OCI-LY7 (cell line): ENCODE measurements at regions not wholly inside any gene's neighbourhood (a gene's known extent, or its start where the extent isn't known, plus 50 kb on each side); places are given as distances from the start of the nearest gene placed in this dataset.

Experiments used
- BruUV-seq: library from RNA; stranded (reverse); fragments of 400-500 nt; replicated peaks from 2 replicates; lab custom pipeline; 2021; lab: Mats Ljungman, UMichigan
- CTCF ChIA-PET: fragments of 300-600 bp; sonication (Branson Sonifier 250); formaldehyde crosslinking; loops from one replicate; lab custom pipeline; 2022; ENCODE audit warnings: antibody characterized with exemption; ENCODE audit not compliant: unreplicated experiment; lab: Charles Lee
- POLR2A ChIA-PET: fragments of 300-600 bp; sonication (Branson Sonifier 250); formaldehyde crosslinking; loops from one replicate; lab custom pipeline; 2022; ENCODE audit warnings: antibody characterized with exemption; lab: Charles Lee
- DNase-seq: peaks from one replicate; pipeline ENCODE4 v3.0.0-alpha.2; 2015; ENCODE audit warnings: low spot score
- H2AFZ ChIP-seq: fragments of 200-600 bp; sonication (generic), shearing (Covaris generic); 2 replicates; pipeline ENCODE4 v1.6.1; 2014; ENCODE audit warnings: mild to moderate bottlenecking, antibody characterized with exemption, low read length, moderate library complexity
- H3K27ac ChIP-seq: fragments of 200-600 bp; sonication (generic); 2 replicates; pipeline ENCODE4 v1.5.1; 2014; ENCODE audit warnings: mixed run types, low read depth, mild to moderate bottlenecking, moderate library complexity, low read length, inconsistent platforms; ENCODE audit not compliant: poor library complexity, severe bottlenecking
- H3K36me3 ChIP-seq: fragments of 200-600 bp; sonication (generic); 2 replicates; pipeline ENCODE4 v1.6.1; 2014; ENCODE audit warnings: mild to moderate bottlenecking, antibody characterized with exemption, low read length, moderate library complexity, mixed read lengths; ENCODE audit not compliant: insufficient read depth
- H3K4me1 ChIP-seq: fragments of 200-600 bp; sonication (generic); 2 replicates; pipeline ENCODE4 v1.5.1; 2014; ENCODE audit warnings: mild to moderate bottlenecking, low read length; ENCODE audit not compliant: insufficient read depth, poor library complexity, severe bottlenecking
- H3K4me2 ChIP-seq: fragments of 200-600 bp; sonication (generic); 2 replicates; pipeline ENCODE4 v1.6.1; 2014; ENCODE audit warnings: mild to moderate bottlenecking, low read length
- H3K4me3 ChIP-seq: fragments of 200-600 bp; sonication (generic); 2 replicates; pipeline ENCODE4 v1.5.1; 2014; ENCODE audit warnings: mild to moderate bottlenecking, low read depth, low read length; ENCODE audit not compliant: poor library complexity, severe bottlenecking
- H3K79me2 ChIP-seq: fragments of 200-600 bp; sonication (generic); 2 replicates; pipeline ENCODE4 v1.6.1; 2016; ENCODE audit warnings: low read depth, mild to moderate bottlenecking, low read length, moderate library complexity, mixed read lengths; ENCODE audit not compliant: insufficient read depth
- H3K9me2 ChIP-seq: fragments of 200-600 bp; sonication (generic); 2 replicates; pipeline ENCODE4 v1.6.1; 2016; ENCODE audit warnings: mild to moderate bottlenecking, low read length, mixed read lengths; ENCODE audit not compliant: insufficient read depth
- H3K9me3 ChIP-seq: fragments of 200-600 bp; sonication (generic); 2 replicates; pipeline ENCODE4 v1.6.1; 2014; ENCODE audit warnings: mild to moderate bottlenecking, mixed run types, low read length, mixed read lengths
- H4K20me1 ChIP-seq: fragments of 200-600 bp; sonication (generic); 2 replicates; pipeline ENCODE4 v1.6.1; 2014; ENCODE audit warnings: mild to moderate bottlenecking, antibody characterized with exemption, low read length, moderate library complexity, mixed read lengths; ENCODE audit not compliant: insufficient read depth
- EZH2phosphoT487 ChIP-seq: fragments of 200-600 bp; sonication (generic); IDR thresholded peaks from 2 replicates; pipeline ENCODE4 v1.6.1; 2018; ENCODE audit warnings: low read depth, borderline replicate concordance, mild to moderate bottlenecking, mixed run types, antibody characterized with exemption, low read length, moderate library complexity, mixed read lengths
- intact Hi-C: fragments of 100-400 bp; cut with micrococcal nuclease; formaldehyde crosslinking; loops from one replicate; pipeline ENCODE4 v1.10.0; 2022; ENCODE audit not compliant: unreplicated experiment
- TF ChIP-seq, protein P1 (sequence below): fragments of 200-600 bp; sonication (generic); conservative IDR thresholded peaks from 2 replicates; pipeline ENCODE4 v1.5.1; 2014; ENCODE audit warnings: mild to moderate bottlenecking, antibody characterized with exemption, low read length, moderate library complexity, mixed read lengths

DNA sequence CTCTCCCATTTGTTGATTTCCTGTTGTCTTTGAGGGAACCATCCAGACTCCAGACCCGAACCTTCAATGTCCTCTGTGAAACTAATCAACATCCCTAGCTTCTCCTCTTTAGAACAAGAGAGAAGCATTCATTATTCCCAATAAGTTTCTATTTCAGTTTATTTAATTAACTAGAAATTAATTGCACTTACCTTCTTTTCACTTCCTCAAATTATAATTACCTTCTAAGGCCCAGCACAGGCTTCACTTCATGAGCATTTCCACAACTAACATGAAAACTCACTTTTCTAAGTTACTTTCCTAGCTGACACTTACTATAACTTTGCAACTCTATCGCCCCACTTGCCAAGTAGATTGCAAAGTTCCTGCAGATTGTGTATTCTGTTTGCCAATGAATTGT, 71.6 kb upstream of the HTR2A start:
- no TSS peak for BruUV-seq
- intact Hi-C loops, result no loop called here
- DNase-seq, result no peak
- H3K9me2 ChIP-seq, result no peaks in the 10 kb centered on the region
- TF ChIP-seq, protein P1, sequence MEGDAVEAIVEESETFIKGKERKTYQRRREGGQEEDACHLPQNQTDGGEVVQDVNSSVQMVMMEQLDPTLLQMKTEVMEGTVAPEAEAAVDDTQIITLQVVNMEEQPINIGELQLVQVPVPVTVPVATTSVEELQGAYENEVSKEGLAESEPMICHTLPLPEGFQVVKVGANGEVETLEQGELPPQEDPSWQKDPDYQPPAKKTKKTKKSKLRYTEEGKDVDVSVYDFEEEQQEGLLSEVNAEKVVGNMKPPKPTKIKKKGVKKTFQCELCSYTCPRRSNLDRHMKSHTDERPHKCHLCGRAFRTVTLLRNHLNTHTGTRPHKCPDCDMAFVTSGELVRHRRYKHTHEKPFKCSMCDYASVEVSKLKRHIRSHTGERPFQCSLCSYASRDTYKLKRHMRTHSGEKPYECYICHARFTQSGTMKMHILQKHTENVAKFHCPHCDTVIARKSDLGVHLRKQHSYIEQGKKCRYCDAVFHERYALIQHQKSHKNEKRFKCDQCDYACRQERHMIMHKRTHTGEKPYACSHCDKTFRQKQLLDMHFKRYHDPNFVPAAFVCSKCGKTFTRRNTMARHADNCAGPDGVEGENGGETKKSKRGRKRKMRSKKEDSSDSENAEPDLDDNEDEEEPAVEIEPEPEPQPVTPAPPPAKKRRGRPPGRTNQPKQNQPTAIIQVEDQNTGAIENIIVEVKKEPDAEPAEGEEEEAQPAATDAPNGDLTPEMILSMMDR, result no peak
- no peak for TF ChIP-seq EZH2phosphoT487
- H3K27ac ChIP-seq, result no peak overlapping the region
- ChIA-PET CTCF (no interaction called here), POLR2A (interaction anchor here (0.7 to 1.0 kb wide), 2 partner anchors 14 to 269 kb away, joined by 3 read pairs; no protein-coding TSS in a partner anchor)
- no peaks in the 10 kb centered on the region for H4K20me1 ChIP-seq
- H3K36me3 ChIP-seq, result no peaks in the 10 kb centered on the region
- no peak overlapping the region for H3K4me3 ChIP-seq
- H2AFZ ChIP-seq, result no peak overlapping the region
- H3K9me3 ChIP-seq, result no peaks in the 10 kb centered on the region
- no peaks in the 10 kb centered on the region for H3K79me2 ChIP-seq
- peaks cover 12% of the 10 kb centered on the region for H3K4me1 ChIP-seq
- 0 out of 2 replicates have a peak overlapping the region, but pooled peaks have one; percentile 1 for H3K4me2 ChIP-seq

DNA sequence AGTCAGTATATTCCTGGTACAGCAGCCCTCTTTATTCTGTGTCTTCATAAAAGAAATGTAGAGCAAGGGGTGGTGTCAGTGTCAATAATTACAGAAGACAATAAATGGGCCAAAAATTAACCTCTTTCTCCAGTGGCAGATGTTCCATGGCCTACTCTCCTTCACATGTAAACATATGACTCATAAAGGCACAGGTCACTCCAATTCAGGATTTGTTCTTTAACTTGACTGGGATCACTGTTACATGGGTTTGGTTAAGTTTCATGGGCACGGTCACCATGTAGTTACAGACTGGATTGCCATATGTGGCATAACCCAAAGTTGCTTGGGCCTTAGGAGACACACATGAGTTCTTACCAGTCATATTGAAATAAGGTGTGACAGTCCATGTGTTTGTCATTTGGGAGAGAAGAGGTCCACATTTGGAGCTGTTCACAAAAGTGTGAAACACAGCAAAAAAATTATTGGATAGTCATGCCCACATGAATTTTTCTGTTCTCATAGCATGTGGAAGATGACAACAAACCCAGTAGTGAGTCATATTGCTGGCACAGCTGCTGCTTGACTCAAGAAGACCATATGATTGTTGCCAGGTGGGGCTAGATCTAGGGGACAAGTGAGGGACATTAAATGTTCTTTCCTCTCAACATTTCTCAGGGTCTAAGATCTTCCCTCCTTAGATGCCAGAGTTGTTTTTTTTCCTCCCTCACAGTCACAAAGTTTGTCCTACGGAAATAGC, 68.1 kb upstream of the HTR2A start:
- BruUV-seq, result no TSS peak
- no peak for DNase-seq

More for the DNA sequence above, 68.1 kb upstream of the HTR2A start:
- no peak overlapping the region for H3K27ac ChIP-seq
- no peak overlapping the region for H2AFZ ChIP-seq
- TF ChIP-seq, protein P1, result no peak
- TF ChIP-seq EZH2phosphoT487, result no peak
- intact Hi-C loops, result no loop called here
- no peak overlapping the region for H3K4me3 ChIP-seq
- ChIA-PET POLR2A (interaction anchor here (0.6 to 0.8 kb wide), 4 partner anchors 14 to 534 kb away, joined by 3 to 5 read pairs (median 4); no protein-coding TSS in a partner anchor), CTCF (interaction anchor here (0.5 to 0.6 kb wide), 2 partner anchors 36 to 587 kb away, joined by 3 to 5 read pairs; no protein-coding TSS in a partner anchor)
- no peaks in the 10 kb centered on the region for H3K79me2 ChIP-seq
- no peaks in the 10 kb centered on the region for H3K36me3 ChIP-seq
- H3K9me3 ChIP-seq, result no peaks in the 10 kb centered on the region
- H3K4me1 ChIP-seq, result peaks cover 12% of the 10 kb centered on the region
- H3K9me2 ChIP-seq, result no peaks in the 10 kb centered on the region
- H3K4me2 ChIP-seq, result no peak overlapping the region
- no peaks in the 10 kb centered on the region for H4K20me1 ChIP-seq
